GM23248 (cell line): ENCODE measurements at regions not wholly inside any gene's neighbourhood (a gene's known extent, or its start where the extent isn't known, plus 50 kb on each side); places are given as distances from the start of the nearest gene placed in this dataset.

Source experiments
- EZH2 ChIP-seq: fragments of 200-600 bp; sonication (generic); IDR thresholded peaks from 2 replicates; pipeline ENCODE4 v1.6.1; 2018; ENCODE audit warnings: antibody characterized with exemption, mild to moderate bottlenecking; ENCODE audit not compliant: insufficient read depth, poor library complexity, severe bottlenecking
- EZH2phosphoT487 ChIP-seq: fragments of 200-600 bp; sonication (generic); IDR thresholded peaks from 2 replicates; pipeline ENCODE4 v1.6.1; 2018; ENCODE audit warnings: antibody characterized with exemption, moderate library complexity, mild to moderate bottlenecking, low read depth; ENCODE audit not compliant: insufficient read depth

DNA sequence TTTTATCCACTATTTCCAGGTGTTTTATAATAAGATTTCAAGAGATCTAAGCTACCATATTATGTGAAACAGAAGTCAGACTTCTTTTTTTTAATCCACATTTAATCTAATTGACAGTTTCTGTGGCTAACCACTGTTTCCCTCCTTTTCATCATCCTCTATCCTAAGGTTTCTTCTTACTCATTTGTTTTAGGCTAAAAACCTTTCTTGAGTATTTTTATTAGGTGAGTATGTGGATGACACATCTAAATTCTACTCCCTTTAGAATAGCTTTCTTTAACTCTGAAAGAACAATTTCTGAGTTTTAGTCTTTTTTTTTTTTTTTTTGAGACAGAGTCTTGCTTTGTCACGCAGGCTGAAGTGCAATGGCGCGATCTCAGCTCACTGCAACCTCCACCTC is 62.7 kb downstream of the NPY start:
- no peak for TF ChIP-seq EZH2
- TF ChIP-seq EZH2phosphoT487, result no peak
